IMR-90 (cell line): ENCODE measurements at regions not wholly inside any gene's neighbourhood (a gene's known extent, or its start where the extent isn't known, plus 50 kb on each side); places are given as distances from the start of the nearest gene placed in this dataset.

ENCODE experiments used
- ATAC-seq: fragments of 200-7000 bp; cut with Tn5 transposase; 2 replicates; pipeline ENCODE4 v1.9.1; 2020; ENCODE audit warnings: low read depth, mild to moderate bottlenecking, moderate library complexity
- BruUV-seq: library from RNA; stranded (reverse); fragments of 400-500 nt; replicated peaks from 2 replicates; lab custom pipeline; 2021; lab: Mats Ljungman, UMichigan
- CTCF ChIA-PET: fragments of 300-600 bp; formaldehyde crosslinking; extraction: SDS; loops from one replicate; lab custom pipeline; 2021; ENCODE audit warnings: antibody characterized with exemption; lab: Yijun Ruan, JAX
- POLR2A ChIA-PET: fragments of 300-600 bp; sonication (Branson Sonifier 250); formaldehyde crosslinking; loops from one replicate; lab custom pipeline; 2022; ENCODE audit warnings: antibody characterized with exemption; ENCODE audit not compliant: unreplicated experiment; lab: Charles Lee
- DNase-seq: peaks from one replicate; pipeline ENCODE4 v3.0.0; 2013
- H2AFZ ChIP-seq: replicated peaks from 2 replicates; pipeline ENCODE3; 2013; ENCODE audit warnings: low read length, mild to moderate bottlenecking; ENCODE audit not compliant: poor library complexity
- H2AK5ac ChIP-seq: 2 replicates; pipeline ENCODE4 v1.6.1; 2013; ENCODE audit warnings: low read depth, low read length, inconsistent platforms
- H2AK9ac ChIP-seq: replicated peaks from 2 replicates; pipeline ENCODE3; 2013; ENCODE audit warnings: mild to moderate bottlenecking, low read depth, low read length, moderate library complexity; ENCODE audit not compliant: poor library complexity
- H2BK120ac ChIP-seq: 2 replicates; pipeline ENCODE4 v1.6.1; 2013; ENCODE audit warnings: low read depth, low read length, inconsistent platforms
- H2BK15ac ChIP-seq: 3 replicates; pipeline ENCODE4 v1.6.1; 2013; ENCODE audit warnings: low read depth, low read length, inconsistent platforms
- H2BK20ac ChIP-seq: 2 replicates; pipeline ENCODE4 v1.6.1; 2013; ENCODE audit warnings: low read depth, mild to moderate bottlenecking, inconsistent platforms, low read length, moderate library complexity
- H2BK5ac ChIP-seq: 2 replicates; pipeline ENCODE4 v1.6.1; 2013; ENCODE audit warnings: mild to moderate bottlenecking, low read depth, low read length, inconsistent platforms; ENCODE audit not compliant: poor library complexity, severe bottlenecking
- H3K14ac ChIP-seq: replicated peaks from 2 replicates; pipeline ENCODE4 v1.6.1; 2013; ENCODE audit warnings: low read depth, low read length, inconsistent platforms
- H3K18ac ChIP-seq: 2 replicates; pipeline ENCODE4 v1.6.1; 2013; ENCODE audit warnings: low read depth, low read length, control low read depth
- H3K23ac ChIP-seq: 2 replicates; pipeline ENCODE4 v1.6.1; 2013; ENCODE audit warnings: low read depth, low read length, inconsistent platforms
- H3K27ac ChIP-seq: 2 replicates; pipeline ENCODE4 v1.5.1; 2013; ENCODE audit warnings: mild to moderate bottlenecking, control low read depth, low read length; ENCODE audit not compliant: insufficient read depth
- H3K27me3 ChIP-seq: 2 replicates; pipeline ENCODE4 v1.6.1; 2013; ENCODE audit warnings: low read length; ENCODE audit not compliant: control insufficient read depth, insufficient read depth
- H3K36me3 ChIP-seq: 2 replicates; pipeline ENCODE4 v1.6.1; 2013; ENCODE audit warnings: low read length, mixed read lengths; ENCODE audit not compliant: control insufficient read depth, insufficient read depth
- H3K4ac ChIP-seq: 2 replicates; pipeline ENCODE4 v1.6.1; 2013; ENCODE audit warnings: low read depth, low read length, inconsistent platforms
- H3K4me1 ChIP-seq: 2 replicates; pipeline ENCODE4 v1.6.1; 2013; ENCODE audit warnings: low read length, mixed read lengths; ENCODE audit not compliant: control insufficient read depth, insufficient read depth
- H3K4me2 ChIP-seq: 2 replicates; pipeline ENCODE4 v1.6.1; 2013; ENCODE audit warnings: low read depth, mild to moderate bottlenecking, control low read depth, low read length, moderate library complexity
- H3K4me3 ChIP-seq: 2 replicates; pipeline ENCODE4 v1.5.1; 2013; ENCODE audit warnings: low read depth, mild to moderate bottlenecking, control low read depth, low read length, moderate library complexity; ENCODE audit not compliant: insufficient read depth
- H3K56ac ChIP-seq: 2 replicates; pipeline ENCODE4 v1.6.1; 2013; ENCODE audit warnings: low read length, inconsistent platforms; ENCODE audit not compliant: insufficient read depth; ENCODE audit errors: extremely low read depth
- H3K79me1 ChIP-seq, 2 experiments: 2 replicates each; pipeline ENCODE4 v1.6.1; 2013; ENCODE audit warnings: low read length in 2 of 2, inconsistent platforms in 1 of 2, low read depth in 1 of 2
- H3K9ac ChIP-seq: 2 replicates; pipeline ENCODE4 v1.6.1; 2013; ENCODE audit warnings: low read depth, low read length, control low read depth
- H3K9me1 ChIP-seq: 2 replicates; pipeline ENCODE4 v1.6.1; 2013; ENCODE audit warnings: low read length, inconsistent platforms; ENCODE audit not compliant: insufficient read depth
- H3K9me3 ChIP-seq: 2 replicates; pipeline ENCODE4 v1.6.1; 2013; ENCODE audit warnings: low read length; ENCODE audit not compliant: control insufficient read depth, insufficient read depth
- H4K20me1 ChIP-seq: 2 replicates; pipeline ENCODE4 v1.6.1; 2013; ENCODE audit warnings: low read length, inconsistent platforms; ENCODE audit not compliant: insufficient read depth
- H4K5ac ChIP-seq: 2 replicates; pipeline ENCODE4 v1.6.1; 2013; ENCODE audit warnings: mild to moderate bottlenecking, low read depth, low read length, control low read depth
- H4K8ac ChIP-seq, 2 experiments: 2 replicates each; pipeline ENCODE4 v1.6.1; 2013; ENCODE audit warnings: low read depth in 2 of 2, low read length in 2 of 2, control low read depth in 1 of 2, inconsistent platforms in 1 of 2
- H4K91ac ChIP-seq: 2 replicates; pipeline ENCODE4 v1.6.1; 2013; ENCODE audit warnings: low read depth, low read length, inconsistent platforms; ENCODE audit not compliant: insufficient read depth
- BHLHE40 ChIP-seq: fragments of 150-350 bp; IDR thresholded peaks from 2 replicates; pipeline ENCODE4 v1.6.1; 2016; ENCODE audit warnings: mild to moderate bottlenecking, low read depth, low read length
- CEBPB ChIP-seq: IDR thresholded peaks from 2 replicates; pipeline ENCODE4 v1.6.1; 2012; ENCODE audit warnings: low read depth, low read length, improper control_type of control experiment
- CHD1 ChIP-seq: IDR thresholded peaks from 2 replicates; pipeline ENCODE4 v1.6.1; 2012; ENCODE audit warnings: low read depth, low read length, improper control_type of control experiment
- CTCF ChIP-seq: conservative IDR thresholded peaks from 2 replicates; pipeline ENCODE4 v1.5.1; 2012; ENCODE audit warnings: mild to moderate bottlenecking, low read depth, low read length, improper control_type of control experiment
- MAFK ChIP-seq: IDR thresholded peaks from 2 replicates; pipeline ENCODE4 v1.6.1; 2012; ENCODE audit warnings: low read depth, low read length, improper control_type of control experiment
- MAZ ChIP-seq: IDR thresholded peaks from 2 replicates; pipeline ENCODE4 v1.6.1; 2012; ENCODE audit warnings: low read depth, mild to moderate bottlenecking, low read length, improper control_type of control experiment, moderate library complexity, borderline replicate concordance
- MXI1 ChIP-seq: IDR thresholded peaks from 2 replicates; pipeline ENCODE4 v1.6.1; 2012; ENCODE audit warnings: low read depth, mild to moderate bottlenecking, low read length, moderate library complexity, borderline replicate concordance
- POLR2A ChIP-seq: IDR thresholded peaks from 2 replicates; pipeline ENCODE4 v1.6.1; 2012; ENCODE audit warnings: mild to moderate bottlenecking, low read depth, low read length
- RAD21 ChIP-seq: IDR thresholded peaks from 2 replicates; pipeline ENCODE4 v1.6.1; 2012; ENCODE audit warnings: low read length, improper control_type of control experiment
- SMC3 ChIP-seq: fragments of 150-350 bp; IDR thresholded peaks from 2 replicates; pipeline ENCODE4 v1.6.1; 2016; ENCODE audit warnings: low read depth, mild to moderate bottlenecking, antibody characterized with exemption, low read length, moderate library complexity
- USF2 ChIP-seq: fragments of 150-350 bp; IDR thresholded peaks from 2 replicates; pipeline ENCODE4 v1.6.1; 2017; ENCODE audit warnings: mild to moderate bottlenecking, antibody characterized with exemption, low read length, low read depth
- WGBS, 2 experiments: methylation state at CpG; one replicate each; pipeline versions ENCODE4 v1.1.5 to v1.1.7; 2013; ENCODE audit warnings: missing lambda C conversion rate in 2 of 2; ENCODE audit not compliant: insufficient read length in 1 of 2; ENCODE audit errors: extremely low coverage in 2 of 2; 5-methylcytosine and 5-hydroxymethylcytosine counted together
- dilution Hi-C: fragments of 300-500 bp; cut with HindIII; formaldehyde crosslinking; loops from one replicate; pipeline ENCODE4 v1.14.3; 2018; ENCODE audit warnings: low sequenced_read_pairs; ENCODE audit not compliant: unreplicated experiment
- in situ Hi-C: fragments of 300-500 bp; cut with MboI; formaldehyde crosslinking; loops from 3 replicates; pipeline ENCODE4 v1.14.3; 2019; ENCODE audit warnings: low sequenced_read_pairs, inconsistent platforms, mixed read lengths
- intact Hi-C: fragments of 100-400 bp; cut with micrococcal nuclease; formaldehyde crosslinking; loops from 2 replicates; pipeline ENCODE4 v1.10.0; 2022

- H2AK9ac ChIP-seq, result no peak overlapping the region
- no peak overlapping the region for H2BK120ac ChIP-seq
- H4K5ac ChIP-seq, result no peak overlapping the region
- no peak overlapping the region for H2AK5ac ChIP-seq
- H4K8ac ChIP-seq, result no peak overlapping the region
- H3K56ac ChIP-seq, result no peak overlapping the region
- BruUV-seq, result no TSS peak
- ChIA-PET POLR2A (no interaction called here), CTCF (no interaction called here)
- H3K9me1 ChIP-seq, result no peaks in the 10 kb centered on the region
- intact Hi-C loops (no loop called here), in situ Hi-C loops (no loop called here), dilution Hi-C loops (no loop called here)
- no peaks in the 10 kb centered on the region for H3K4me1 ChIP-seq
- no peaks in the 10 kb centered on the region for H3K79me1 ChIP-seq
- no peak overlapping the region for H3K4ac ChIP-seq
- H4K91ac ChIP-seq, result no peak overlapping the region
- H2BK5ac ChIP-seq, result no peak overlapping the region
- no peaks in the 10 kb centered on the region for H3K27me3 ChIP-seq
- H2BK20ac ChIP-seq, result no peak overlapping the region
- no peak for DNase-seq
- no peak for ATAC-seq
- H2AFZ ChIP-seq, result no peak overlapping the region
- no peak overlapping the region for H3K23ac ChIP-seq
- no peak overlapping the region for H3K27ac ChIP-seq
- no CpG with 5 or more reads among the region's 2 CpGs for WGBS, 2 experiments
- no peak overlapping the region for H3K4me3 ChIP-seq
- H4K20me1 ChIP-seq, result no peaks in the 10 kb centered on the region
- no peak overlapping the region for H3K18ac ChIP-seq
- H3K9ac ChIP-seq, result no peak overlapping the region
- H3K14ac ChIP-seq, result no peak overlapping the region
- no peak overlapping the region for H2BK15ac ChIP-seq
- no peaks in the 10 kb centered on the region; the same call in 1 of the 2 replicates for H3K9me3 ChIP-seq
- no peak overlapping the region for H3K4me2 ChIP-seq
- no peak for TF ChIP-seq SMC3
- no peak for TF ChIP-seq POLR2A
- no peak for TF ChIP-seq RAD21
- no peak for TF ChIP-seq CEBPB
- TF ChIP-seq MXI1, result no peak
- TF ChIP-seq MAFK, result no peak
- TF ChIP-seq MAZ, result no peak
- no peak for TF ChIP-seq USF2
- TF ChIP-seq BHLHE40, result no peak
- no peak for TF ChIP-seq CHD1
- no peak for TF ChIP-seq CTCF
- no peaks in the 10 kb centered on the region for H3K36me3 ChIP-seq
Measured at GRCh38 chr18:38895560-38895959, 1330.0 kb upstream of the CELF4 start.
